B cell (primary cell): ENCODE measurements at regions not wholly inside any gene's neighbourhood (a gene's known extent, or its start where the extent isn't known, plus 50 kb on each side); places are given as distances from the start of the nearest gene placed in this dataset.

Experiments used
- ATAC-seq: fragments of 200-7000 bp; cut with Tn5 transposase; one replicate; pipeline ENCODE4 v1.10.0; 2021; ENCODE audit warnings: low read depth, mild to moderate bottlenecking, moderate number of reproducible peaks, moderate library complexity
- CTCF ChIA-PET: fragments of 350-600 bp; sonication (Branson Sonifier 250); formaldehyde crosslinking; loops from one replicate; lab custom pipeline; 2021; ENCODE audit warnings: antibody characterized with exemption, inconsistent platforms; lab: Charles Lee
- POLR2A ChIA-PET: fragments of 350-600 bp; sonication (Branson Sonifier 250); formaldehyde crosslinking; loops from one replicate; lab custom pipeline; 2021; ENCODE audit warnings: antibody characterized with exemption; lab: Charles Lee
- DNase-seq: peaks from one replicate; pipeline ENCODE4 v3.0.0; 2013
- H2AFZ ChIP-seq: 2 replicates; pipeline ENCODE4 v1.6.1; 2012; ENCODE audit warnings: mild to moderate bottlenecking, low read depth, low read length; ENCODE audit not compliant: insufficient read depth, poor library complexity, severe bottlenecking
- H3K27ac ChIP-seq, 2 donors: 1 replicate in 1 of 2; 2 replicates in 1 of 2; pipeline ENCODE4 v1.5.1; 2012 to 2013; ENCODE audit warnings: low read length in 2 of 2, mild to moderate bottlenecking in 2 of 2, moderate library complexity in 1 of 2
- H3K27me3 ChIP-seq, 4 experiments: fragments of 200-600 bp in 1 of 4; sonication (generic) in 1 of 4; replicated peaks in 1 of 4; 1 replicate in 2 of 4; 2 replicates in 2 of 4; pipeline versions ENCODE4 v1.6.1 to v1.7.0; 2013 to 2016; ENCODE audit warnings: low read length in 3 of 4, mild to moderate bottlenecking in 2 of 4, mixed read lengths in 1 of 4, moderate library complexity in 1 of 4; ENCODE audit not compliant: insufficient read depth in 4 of 4, control insufficient read depth in 3 of 4; ENCODE audit errors: control extremely low read depth in 1 of 4
- H3K36me3 ChIP-seq, 2 experiments: replicated peaks in 1 of 2; 1 replicate in 1 of 2; 2 replicates in 1 of 2; pipeline versions ENCODE4 v1.6.1 to v1.7.1; 2013; ENCODE audit warnings: low read length in 1 of 2; ENCODE audit not compliant: insufficient read depth in 2 of 2, control insufficient read depth in 1 of 2; ENCODE audit errors: control extremely low read depth in 1 of 2, extremely low read depth in 1 of 2
- H3K4me1 ChIP-seq, 2 donors: fragments of 200-600 bp in 1 of 2; sonication (generic) in 1 of 2; 1 replicate in 1 of 2; 2 replicates in 1 of 2; pipeline versions ENCODE4 v1.5.1 to v1.6.1; 2013 to 2017; ENCODE audit warnings: low read length in 2 of 2; ENCODE audit not compliant: control insufficient read depth in 2 of 2, insufficient read depth in 2 of 2
- H3K4me2 ChIP-seq: replicated peaks from 2 replicates; pipeline ENCODE3; 2012; ENCODE audit warnings: mild to moderate bottlenecking, low read depth, low read length; ENCODE audit not compliant: poor library complexity, severe bottlenecking
- H3K4me3 ChIP-seq, 5 experiments: fragments of 200-600 bp in 1 of 5; sonication (generic) in 1 of 5; 1 replicate in 3 of 5; 2 replicates in 2 of 5; pipeline versions ENCODE4 v1.5.1 to v1.7.0; 2011 to 2016; ENCODE audit warnings: low read length in 4 of 5, mild to moderate bottlenecking in 4 of 5, low read depth in 2 of 5, control low read depth in 1 of 5, moderate library complexity in 1 of 5; ENCODE audit not compliant: insufficient read depth in 1 of 5; ENCODE audit errors: control extremely low read depth in 1 of 5, extremely low read depth in 1 of 5
- H3K79me2 ChIP-seq: fragments of 200-600 bp; sonication (generic); one replicate; pipeline ENCODE4 v1.6.0; 2016; ENCODE audit warnings: low read length; ENCODE audit not compliant: control insufficient read depth, insufficient read depth
- H3K9ac ChIP-seq: fragments of 200-600 bp; sonication (generic); 2 replicates; pipeline ENCODE4 v1.6.1; 2017; ENCODE audit warnings: mild to moderate bottlenecking, low read length, moderate library complexity
- H3K9me3 ChIP-seq, 3 donors: one replicate each; pipeline versions ENCODE4 v1.6.1 to v1.7.1; 2013; ENCODE audit warnings: low read length in 2 of 3; ENCODE audit not compliant: control insufficient read depth in 2 of 3, insufficient read depth in 1 of 3; ENCODE audit errors: control extremely low read depth in 1 of 3
- H4K20me1 ChIP-seq: 2 replicates; pipeline ENCODE4 v1.6.0; 2012; ENCODE audit warnings: mild to moderate bottlenecking, low read length; ENCODE audit not compliant: insufficient read depth, control insufficient read depth, poor library complexity, severe bottlenecking
- H3K27ac Mint-ChIP-seq: one replicate; pipeline ENCODE4 v1.8.0; 2021; ENCODE audit warnings: mixed read lengths
- H3K27me3 Mint-ChIP-seq: one replicate; pipeline ENCODE4 v1.8.0; 2021; ENCODE audit warnings: mixed read lengths
- H3K4me1 Mint-ChIP-seq: one replicate; pipeline ENCODE4 v1.8.0; 2021; ENCODE audit warnings: mixed read lengths
- H3K4me3 Mint-ChIP-seq: one replicate; pipeline ENCODE4 v1.8.0; 2021; ENCODE audit warnings: mixed read lengths
- H3K9me3 Mint-ChIP-seq: one replicate; pipeline ENCODE4 v1.8.0; 2022; ENCODE audit warnings: mixed read lengths; ENCODE audit not compliant: insufficient read depth
- EZH2 ChIP-seq: IDR thresholded peaks from 2 replicates; pipeline ENCODE4 v1.6.1; 2012; ENCODE audit warnings: borderline replicate concordance, low read depth, mild to moderate bottlenecking, moderate library complexity, low read length; ENCODE audit not compliant: insufficient read depth, poor library complexity, severe bottlenecking
- WGBS: methylation state at CpG from one replicate; pipeline ENCODE4 v1.1.5; 2013; ENCODE audit warnings: missing lambda C conversion rate; ENCODE audit not compliant: insufficient coverage; 5-methylcytosine and 5-hydroxymethylcytosine counted together
- intact Hi-C: fragments of 100-400 bp; cut with micrococcal nuclease; formaldehyde crosslinking; loops from one replicate; pipeline ENCODE4 v1.10.0; 2022
- TF ChIP-seq, protein P1 (sequence below): fragments of 200-600 bp; IDR thresholded peaks from one replicate; pipeline ENCODE4 v1.8.0; 2022; ENCODE audit warnings: antibody characterized with exemption, mild to moderate bottlenecking

DNA sequence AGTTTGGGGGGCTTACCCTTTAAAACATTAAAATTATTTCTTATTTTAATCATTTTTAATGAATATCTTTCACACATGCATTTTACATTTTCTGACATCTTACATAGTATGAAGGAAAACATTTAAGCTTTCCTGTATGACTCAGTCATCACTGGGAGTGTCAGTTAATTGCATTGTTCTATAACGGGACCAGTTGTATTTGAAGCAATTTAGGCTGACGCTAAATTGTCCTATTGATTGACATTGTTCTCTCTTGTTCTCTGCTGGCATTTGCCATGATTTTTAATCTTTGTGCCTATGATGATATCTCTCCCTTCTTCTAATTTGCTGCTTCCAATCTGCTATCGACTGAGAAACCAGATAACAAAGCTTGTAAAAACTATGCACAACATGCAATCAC, 190.5 kb upstream of the PIRT start:
- Histone ChIP-seq H3K79me2 (no peaks in the 10 kb centered on the region), H3K9ac (no peak overlapping the region), H3K9me3 (peaks cover 0 to 7% (median under 1%) of the 10 kb centered on the region in 3 donors), H4K20me1 (no peaks in the 10 kb centered on the region), H3K27ac (no peak overlapping the region), H3K36me3 (no peaks in the 10 kb centered on the region), H3K4me1 (no peaks in the 10 kb centered on the region), H2AFZ (no peak overlapping the region), H3K27me3 (no peaks in the 10 kb centered on the region), H3K4me3 (no peak overlapping the region), H3K4me2 (no peak overlapping the region)
- DNase-seq: no peak
- Mint-ChIP-seq H3K27me3 (no peaks in the 10 kb centered on the region), H3K9me3 (peaks cover 13% of the 10 kb centered on the region), H3K27ac (no peak overlapping the region), H3K4me3 (no peak overlapping the region), H3K4me1 (no peaks in the 10 kb centered on the region)
- ChIA-PET POLR2A (no interaction called here), CTCF (no interaction called here)
- no peak for ATAC-seq
- intact Hi-C loops: no loop called here
- no peak for TF ChIP-seq EZH2
- TF ChIP-seq, protein P1, sequence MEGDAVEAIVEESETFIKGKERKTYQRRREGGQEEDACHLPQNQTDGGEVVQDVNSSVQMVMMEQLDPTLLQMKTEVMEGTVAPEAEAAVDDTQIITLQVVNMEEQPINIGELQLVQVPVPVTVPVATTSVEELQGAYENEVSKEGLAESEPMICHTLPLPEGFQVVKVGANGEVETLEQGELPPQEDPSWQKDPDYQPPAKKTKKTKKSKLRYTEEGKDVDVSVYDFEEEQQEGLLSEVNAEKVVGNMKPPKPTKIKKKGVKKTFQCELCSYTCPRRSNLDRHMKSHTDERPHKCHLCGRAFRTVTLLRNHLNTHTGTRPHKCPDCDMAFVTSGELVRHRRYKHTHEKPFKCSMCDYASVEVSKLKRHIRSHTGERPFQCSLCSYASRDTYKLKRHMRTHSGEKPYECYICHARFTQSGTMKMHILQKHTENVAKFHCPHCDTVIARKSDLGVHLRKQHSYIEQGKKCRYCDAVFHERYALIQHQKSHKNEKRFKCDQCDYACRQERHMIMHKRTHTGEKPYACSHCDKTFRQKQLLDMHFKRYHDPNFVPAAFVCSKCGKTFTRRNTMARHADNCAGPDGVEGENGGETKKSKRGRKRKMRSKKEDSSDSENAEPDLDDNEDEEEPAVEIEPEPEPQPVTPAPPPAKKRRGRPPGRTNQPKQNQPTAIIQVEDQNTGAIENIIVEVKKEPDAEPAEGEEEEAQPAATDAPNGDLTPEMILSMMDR: no peak
- WGBS: 82% methylated on average over 2 of the region's 3 CpGs

DNA sequence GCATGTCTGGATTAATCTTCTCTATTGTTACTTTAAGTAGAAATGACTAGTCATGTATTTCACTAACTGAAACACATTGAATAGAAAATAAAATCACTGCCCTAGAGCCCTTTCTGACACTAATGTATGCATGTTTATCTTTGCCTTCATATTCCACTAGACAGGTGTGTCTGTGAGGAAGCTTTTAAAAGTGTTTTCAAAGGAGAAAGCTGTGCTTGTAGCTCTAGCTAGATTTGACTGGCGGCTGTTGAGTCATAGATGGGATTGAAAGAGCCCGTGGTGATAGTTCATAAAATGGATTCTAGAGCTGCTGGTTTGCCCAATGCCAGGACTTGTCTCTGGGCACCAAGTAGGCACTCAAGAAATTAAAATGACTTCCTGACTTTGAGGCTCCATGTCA, 189.0 kb upstream of the PIRT start:
- peaks cover 7% of the 10 kb centered on the region for H3K9me3 Mint-ChIP-seq
- no peak overlapping the region for H2AFZ ChIP-seq
- ATAC-seq: no peak
- H3K27me3 Mint-ChIP-seq: peaks cover 3% of the 10 kb centered on the region
- TF ChIP-seq, protein P1: no peak
- no peaks in the 10 kb centered on the region for H3K4me1 Mint-ChIP-seq
- no peak overlapping the region for H3K27ac ChIP-seq
- no peak overlapping the region for H3K4me3 ChIP-seq
- no peak overlapping the region for H3K4me3 Mint-ChIP-seq
- ChIA-PET POLR2A (no interaction called here), CTCF (no interaction called here)
- no peaks in the 10 kb centered on the region for H4K20me1 ChIP-seq
- no peaks in the 10 kb centered on the region for H3K79me2 ChIP-seq
- no peaks in the 10 kb centered on the region for H3K27me3 ChIP-seq
- intact Hi-C loops: no loop called here
- DNase-seq: no peak
- H3K9me3 ChIP-seq: peaks cover 0 to 5% (median 0%) of the 10 kb centered on the region in 3 donors
- H3K4me2 ChIP-seq: no peak overlapping the region
- no peak overlapping the region for H3K9ac ChIP-seq
- WGBS: 81% methylated on average over 2 of the region's 2 CpGs
- no peaks in the 10 kb centered on the region for H3K4me1 ChIP-seq
- no peaks in the 10 kb centered on the region for H3K36me3 ChIP-seq
- H3K27ac Mint-ChIP-seq: no peak overlapping the region
